Cardiac muscle cell (in vitro differentiated cells and primary cell): ENCODE measurements at regions not wholly inside any gene's neighbourhood (a gene's known extent, or its start where the extent isn't known, plus 50 kb on each side); places are given as distances from the start of the nearest gene placed in this dataset.

ENCODE experiments used
- DNase-seq, 2 donors: peaks; one replicate each; pipeline versions ENCODE4 v3.0.0 to v3.0.0-alpha.2; 2010 to 2017; ENCODE audit warnings: low read depth in 1 of 2, low spot score in 1 of 2
- H3K27ac ChIP-seq: fragments of 200-600 bp; sonication (generic); 2 replicates; pipeline ENCODE4 v1.5.1; 2016
- H3K27me3 ChIP-seq: fragments of 200-600 bp; sonication (generic); 2 replicates; pipeline ENCODE4 v1.6.0; 2016; ENCODE audit warnings: control low read depth
- H3K36me3 ChIP-seq: fragments of 200-600 bp; sonication (generic); 2 replicates; pipeline ENCODE4 v1.5.1; 2016; ENCODE audit warnings: control low read depth
- H3K4me1 ChIP-seq: fragments of 200-600 bp; sonication (generic); 2 replicates; pipeline ENCODE4 v1.8.1; 2017; ENCODE audit warnings: low read depth, mild to moderate bottlenecking, mixed run types
- H3K4me3 ChIP-seq: fragments of 200-600 bp; sonication (generic); 2 replicates; pipeline ENCODE4 v1.5.1; 2016; ENCODE audit warnings: mild to moderate bottlenecking
- H3K9me3 ChIP-seq: fragments of 200-600 bp; sonication (generic); 2 replicates; pipeline ENCODE4 v1.5.1; 2017; ENCODE audit warnings: low read depth, mild to moderate bottlenecking, control low read depth
- CTCF ChIP-seq: IDR thresholded peaks from 2 replicates; pipeline ENCODE4 v1.5.1; 2012; ENCODE audit warnings: low read depth, mild to moderate bottlenecking, low read length

- Histone ChIP-seq H3K4me3 (no peak overlapping the region), H3K27me3 (no peaks in the 10 kb centered on the region), H3K9me3 (no peaks in the 10 kb centered on the region), H3K36me3 (no peaks in the 10 kb centered on the region), H3K27ac (no peak overlapping the region), H3K4me1 (peaks cover 9% of the 10 kb centered on the region)
- DNase-seq: peak in 1 of 2 donors; percentile 78
- no peak for TF ChIP-seq CTCF
Measured at GRCh38 chr19:28887920-28888618, 324.9 kb downstream of the UQCRFS1 start.

GRCh38 chr19:28886708-28887107, 326.2 kb downstream of the UQCRFS1 start:
- Histone ChIP-seq H3K27ac (no peak overlapping the region), H3K4me3 (no peak overlapping the region), H3K36me3 (no peaks in the 10 kb centered on the region), H3K27me3 (no peaks in the 10 kb centered on the region), H3K4me1 (peaks cover 15% of the 10 kb centered on the region), H3K9me3 (no peaks in the 10 kb centered on the region)
- no peak for TF ChIP-seq CTCF
- no peak for DNase-seq

GRCh38 chr19:28885965-28886364, 327.0 kb downstream of the UQCRFS1 start:
- Histone ChIP-seq H3K36me3 (no peaks in the 10 kb centered on the region), H3K27me3 (no peaks in the 10 kb centered on the region), H3K4me3 (no peak overlapping the region), H3K4me1 (peaks cover 23% of the 10 kb centered on the region), H3K9me3 (no peaks in the 10 kb centered on the region), H3K27ac (no peak overlapping the region)
- no peak for TF ChIP-seq CTCF
- DNase-seq: no peak

GRCh38 chr19:28884786-28885476, 328.0 kb downstream of the UQCRFS1 start:
- Histone ChIP-seq H3K27ac (no peak overlapping the region), H3K9me3 (no peaks in the 10 kb centered on the region), H3K27me3 (no peaks in the 10 kb centered on the region), H3K4me3 (no peak overlapping the region), H3K4me1 (peaks cover 29% of the 10 kb centered on the region), H3K36me3 (no peaks in the 10 kb centered on the region)
- DNase-seq: no peak
- TF ChIP-seq CTCF: no peak

GRCh38 chr19:28883241-28883693, 329.7 kb downstream of the UQCRFS1 start:
- Histone ChIP-seq H3K4me3 (no peak overlapping the region), H3K9me3 (no peaks in the 10 kb centered on the region), H3K36me3 (no peaks in the 10 kb centered on the region), H3K27me3 (no peaks in the 10 kb centered on the region), H3K4me1 (peaks cover 29% of the 10 kb centered on the region), H3K27ac (peak overlapping the region; percentile 80)
- TF ChIP-seq CTCF: no peak
- peak; percentile 40 to 74 for DNase-seq
